Cardiac fibroblast (primary cell): ENCODE measurements at regions not wholly inside any gene's neighbourhood (a gene's known extent, or its start where the extent isn't known, plus 50 kb on each side); places are given as distances from the start of the nearest gene placed in this dataset.

ENCODE experiments used
- DNase-seq, 2 donors: peaks; one replicate each; pipeline versions ENCODE4 v3.0.0 to v3.0.0-alpha.2; 2010; ENCODE audit warnings: low read depth in 2 of 2
- H3K4me3 ChIP-seq, 2 donors: replicated peaks in 1 of 2; 1 replicate in 1 of 2; 2 replicates in 1 of 2; pipeline ENCODE4 v1.5.1; 2011; ENCODE audit warnings: low read depth in 2 of 2, low read length in 2 of 2, mild to moderate bottlenecking in 2 of 2, moderate library complexity in 1 of 2
- TF ChIP-seq, protein P1 (sequence below): IDR thresholded peaks from one replicate; pipeline ENCODE4 v1.5.1; 2011; ENCODE audit warnings: low read depth, mild to moderate bottlenecking, low read length, inconsistent platforms

DNA sequence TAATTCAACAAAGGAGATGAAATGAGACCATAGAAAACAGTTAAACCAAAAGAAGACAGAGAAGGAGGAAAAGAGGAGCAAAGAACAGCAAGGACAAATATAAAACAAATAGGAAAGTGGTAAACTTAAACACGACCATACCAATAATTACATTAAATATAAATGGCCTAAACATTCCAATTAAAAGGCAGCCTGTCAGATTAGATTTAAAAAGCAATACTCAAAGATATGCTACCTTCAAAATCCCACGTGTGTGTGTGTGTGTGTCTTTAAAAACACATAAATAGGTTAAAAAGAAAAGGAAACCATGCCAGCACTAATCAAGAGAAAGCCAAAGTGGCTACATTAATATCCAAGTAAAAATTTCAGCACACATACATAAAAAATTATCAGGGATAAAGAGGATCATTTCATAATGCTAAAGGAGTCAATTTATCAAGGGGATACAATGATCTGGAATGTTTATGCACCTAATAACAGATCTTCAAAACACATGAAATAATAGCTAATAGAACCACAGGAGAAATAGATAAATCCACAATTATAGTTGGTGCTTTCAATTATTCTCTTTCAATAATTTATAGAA lies 355.7 kb upstream of the POU3F1 start:
- no peak overlapping the region for H3K4me3 ChIP-seq
- TF ChIP-seq, protein P1, sequence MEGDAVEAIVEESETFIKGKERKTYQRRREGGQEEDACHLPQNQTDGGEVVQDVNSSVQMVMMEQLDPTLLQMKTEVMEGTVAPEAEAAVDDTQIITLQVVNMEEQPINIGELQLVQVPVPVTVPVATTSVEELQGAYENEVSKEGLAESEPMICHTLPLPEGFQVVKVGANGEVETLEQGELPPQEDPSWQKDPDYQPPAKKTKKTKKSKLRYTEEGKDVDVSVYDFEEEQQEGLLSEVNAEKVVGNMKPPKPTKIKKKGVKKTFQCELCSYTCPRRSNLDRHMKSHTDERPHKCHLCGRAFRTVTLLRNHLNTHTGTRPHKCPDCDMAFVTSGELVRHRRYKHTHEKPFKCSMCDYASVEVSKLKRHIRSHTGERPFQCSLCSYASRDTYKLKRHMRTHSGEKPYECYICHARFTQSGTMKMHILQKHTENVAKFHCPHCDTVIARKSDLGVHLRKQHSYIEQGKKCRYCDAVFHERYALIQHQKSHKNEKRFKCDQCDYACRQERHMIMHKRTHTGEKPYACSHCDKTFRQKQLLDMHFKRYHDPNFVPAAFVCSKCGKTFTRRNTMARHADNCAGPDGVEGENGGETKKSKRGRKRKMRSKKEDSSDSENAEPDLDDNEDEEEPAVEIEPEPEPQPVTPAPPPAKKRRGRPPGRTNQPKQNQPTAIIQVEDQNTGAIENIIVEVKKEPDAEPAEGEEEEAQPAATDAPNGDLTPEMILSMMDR: no peak
- no peak for DNase-seq

DNA sequence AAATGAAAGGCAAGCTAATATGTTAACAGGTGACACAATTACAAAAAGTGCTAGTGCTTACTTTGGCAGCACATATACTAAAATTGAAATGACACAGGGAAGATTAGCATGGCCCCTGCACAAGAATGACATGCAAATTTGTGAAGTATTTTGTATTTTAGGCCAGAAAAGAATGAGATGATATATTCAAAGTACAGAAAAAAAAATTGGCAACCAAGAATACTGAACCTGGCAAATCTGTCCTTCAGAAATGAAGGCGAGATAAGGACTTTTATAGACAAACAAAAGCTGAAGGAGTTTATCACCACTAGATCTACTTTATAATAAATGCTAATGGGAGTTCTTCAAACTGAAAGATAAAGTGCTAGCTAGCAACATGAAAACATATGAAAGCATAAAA lies 350.0 kb upstream of the POU3F1 start:
- no peak overlapping the region for H3K4me3 ChIP-seq
- TF ChIP-seq, protein P1: no peak
- DNase-seq: no peak

DNA sequence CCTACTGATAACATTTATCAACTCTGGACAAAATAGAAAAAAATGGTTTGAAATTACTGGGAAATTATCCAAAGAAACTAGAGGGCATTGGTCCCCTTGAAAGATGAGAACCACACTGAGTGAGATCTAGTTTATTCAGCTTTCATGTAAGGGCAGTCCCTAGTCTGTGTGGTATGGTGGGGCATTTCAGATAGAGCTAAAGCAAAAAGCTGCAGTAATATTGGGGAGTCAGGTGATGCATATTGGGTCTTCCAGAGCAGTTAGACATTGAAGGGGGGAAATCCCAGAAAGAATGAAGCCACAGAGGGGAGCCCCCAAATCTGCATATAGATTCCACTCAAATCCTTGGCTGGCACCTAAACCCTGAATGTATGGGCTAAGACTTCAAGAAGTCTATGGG lies 347.7 kb upstream of the POU3F1 start:
- TF ChIP-seq, protein P1: no peak
- H3K4me3 ChIP-seq: no peak overlapping the region
- DNase-seq: no peak

DNA sequence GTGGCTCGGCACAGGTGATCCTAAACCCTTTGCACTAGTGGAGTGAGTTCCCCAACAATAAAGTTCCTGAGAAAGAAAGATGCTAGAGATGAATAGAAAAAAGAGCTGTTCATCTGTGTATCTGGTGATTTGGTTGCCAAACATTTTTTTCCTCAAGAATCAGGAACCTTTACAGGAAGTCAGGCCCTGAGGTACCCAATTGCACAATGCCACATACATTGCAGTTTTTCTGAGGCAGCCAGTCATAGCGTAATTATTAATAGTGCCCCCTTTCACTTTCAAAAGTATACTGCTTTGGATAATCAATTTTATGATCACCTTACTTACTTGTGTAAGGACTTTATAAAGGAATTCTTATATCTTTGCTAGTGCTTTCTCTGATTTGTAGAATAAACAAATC lies 346.3 kb upstream of the POU3F1 start:
- no peak for DNase-seq
- TF ChIP-seq, protein P1: no peak
- no peak overlapping the region for H3K4me3 ChIP-seq

DNA sequence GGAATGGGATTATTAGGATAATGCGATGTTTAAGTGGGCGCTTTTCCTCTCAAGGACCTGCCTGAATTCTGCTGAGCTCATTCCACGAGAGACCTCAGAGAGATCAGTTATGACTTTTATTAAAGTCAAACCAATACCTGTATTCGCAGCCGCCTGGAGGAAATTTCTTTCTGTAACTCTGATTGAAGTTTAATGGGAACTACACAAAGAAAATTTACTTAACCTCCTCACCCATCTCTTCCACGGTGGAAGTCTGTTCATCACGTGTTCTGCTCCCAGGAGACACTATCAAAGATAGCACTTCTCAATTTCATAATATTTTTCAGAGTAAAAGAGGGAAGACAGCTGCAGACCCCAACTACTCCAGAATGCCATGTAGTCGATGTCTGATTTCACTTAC lies 334.7 kb upstream of the POU3F1 start:
- TF ChIP-seq, protein P1: no peak
- DNase-seq: no peak
- H3K4me3 ChIP-seq: no peak overlapping the region

DNA sequence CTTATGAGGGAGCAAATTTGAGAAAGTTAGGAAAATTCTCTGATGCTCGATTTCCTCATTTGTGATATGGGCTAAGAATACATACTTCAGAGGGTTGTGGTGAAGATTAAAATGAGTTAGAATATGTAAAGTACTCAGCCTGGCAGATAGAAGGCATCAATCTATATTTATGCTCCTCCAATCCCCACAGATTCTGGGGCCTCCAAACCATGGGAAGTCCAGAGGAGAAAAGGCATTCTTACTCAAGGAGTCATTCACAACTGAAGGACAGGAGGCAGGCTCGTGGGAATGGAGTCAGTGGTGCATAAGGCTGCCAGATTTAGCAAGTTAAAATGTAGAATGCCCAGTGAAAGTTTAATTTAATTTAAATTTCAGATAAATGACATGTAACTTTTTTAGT lies 330.0 kb upstream of the POU3F1 start:
- TF ChIP-seq, protein P1: no peak
- DNase-seq: no peak
- H3K4me3 ChIP-seq: no peak overlapping the region

DNA sequence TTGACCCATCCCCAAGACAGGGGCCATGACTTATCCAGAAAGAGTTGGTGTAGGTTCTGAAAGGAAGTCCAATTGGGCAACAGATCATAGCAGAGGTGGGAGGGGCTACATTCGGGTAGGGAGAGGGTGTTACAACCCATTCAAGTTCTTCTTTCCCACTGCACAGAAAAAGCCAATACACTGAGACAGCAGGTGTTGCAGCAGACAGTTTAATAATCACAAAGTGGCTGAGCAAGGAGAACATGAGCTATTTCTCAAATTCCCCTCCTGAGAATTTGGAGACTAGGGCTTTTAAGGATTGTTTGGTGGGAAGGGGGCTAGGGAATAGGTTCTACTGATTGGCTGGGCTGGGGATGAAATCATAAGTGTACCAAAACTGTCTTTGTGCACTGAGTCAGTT lies 328.4 kb upstream of the POU3F1 start:
- DNase-seq: no peak
- TF ChIP-seq, protein P1: no peak
- H3K4me3 ChIP-seq: no peak overlapping the region
